SU-DHL-6 (cell line): ENCODE measurements at regions not wholly inside any gene's neighbourhood (a gene's known extent, or its start where the extent isn't known, plus 50 kb on each side); places are given as distances from the start of the nearest gene placed in this dataset.

Source experiments
- EZH2phosphoT487 ChIP-seq: fragments of 200-600 bp; sonication (generic), shearing (Covaris generic); conservative IDR thresholded peaks from 2 replicates; pipeline ENCODE4 v1.6.1; 2018; ENCODE audit warnings: mild to moderate bottlenecking, antibody characterized with exemption, low read length, moderate library complexity, mixed read lengths
- TF ChIP-seq, protein P1 (sequence below): fragments of 200-600 bp; sonication (generic); IDR thresholded peaks from one replicate; pipeline ENCODE4 v1.5.1; 2017; ENCODE audit warnings: antibody characterized with exemption, mild to moderate bottlenecking, low read length, moderate library complexity; ENCODE audit not compliant: insufficient read depth, poor library complexity, severe bottlenecking

DNA sequence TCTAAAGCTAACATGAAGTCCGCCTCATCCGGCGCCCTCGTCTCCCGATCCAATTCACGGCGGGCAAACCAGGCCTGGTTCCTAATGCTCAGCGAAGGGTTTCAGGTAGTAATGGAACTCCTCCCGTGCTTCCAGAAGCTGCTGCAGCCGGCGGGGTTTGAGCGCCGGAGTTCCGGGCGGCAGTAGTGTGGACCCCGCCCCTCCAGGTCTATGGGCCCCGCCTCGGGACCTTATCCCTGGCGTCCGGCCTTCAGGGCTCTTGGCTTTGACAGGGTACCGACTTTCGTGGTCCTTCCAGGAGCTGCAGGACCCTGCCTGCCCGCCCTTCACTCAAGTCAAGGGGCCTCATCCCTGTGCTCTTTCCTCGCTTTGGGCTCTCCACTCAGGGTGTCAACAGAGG, 304.1 kb downstream of the FAM72C start:
- TF ChIP-seq, protein P1, sequence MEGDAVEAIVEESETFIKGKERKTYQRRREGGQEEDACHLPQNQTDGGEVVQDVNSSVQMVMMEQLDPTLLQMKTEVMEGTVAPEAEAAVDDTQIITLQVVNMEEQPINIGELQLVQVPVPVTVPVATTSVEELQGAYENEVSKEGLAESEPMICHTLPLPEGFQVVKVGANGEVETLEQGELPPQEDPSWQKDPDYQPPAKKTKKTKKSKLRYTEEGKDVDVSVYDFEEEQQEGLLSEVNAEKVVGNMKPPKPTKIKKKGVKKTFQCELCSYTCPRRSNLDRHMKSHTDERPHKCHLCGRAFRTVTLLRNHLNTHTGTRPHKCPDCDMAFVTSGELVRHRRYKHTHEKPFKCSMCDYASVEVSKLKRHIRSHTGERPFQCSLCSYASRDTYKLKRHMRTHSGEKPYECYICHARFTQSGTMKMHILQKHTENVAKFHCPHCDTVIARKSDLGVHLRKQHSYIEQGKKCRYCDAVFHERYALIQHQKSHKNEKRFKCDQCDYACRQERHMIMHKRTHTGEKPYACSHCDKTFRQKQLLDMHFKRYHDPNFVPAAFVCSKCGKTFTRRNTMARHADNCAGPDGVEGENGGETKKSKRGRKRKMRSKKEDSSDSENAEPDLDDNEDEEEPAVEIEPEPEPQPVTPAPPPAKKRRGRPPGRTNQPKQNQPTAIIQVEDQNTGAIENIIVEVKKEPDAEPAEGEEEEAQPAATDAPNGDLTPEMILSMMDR, result no peak
- no peak for TF ChIP-seq EZH2phosphoT487
